ENCODE measurements at regions not wholly inside any gene's neighbourhood (a gene's known extent, or its start where the extent isn't known, plus 50 kb on each side); places are given as distances from the start of the nearest gene placed in this dataset.

GRCh38 chr17:73933164-73933766 lies 270.2 kb upstream of the RPL38 start:
- TF ChIP-seq, protein P1, sequence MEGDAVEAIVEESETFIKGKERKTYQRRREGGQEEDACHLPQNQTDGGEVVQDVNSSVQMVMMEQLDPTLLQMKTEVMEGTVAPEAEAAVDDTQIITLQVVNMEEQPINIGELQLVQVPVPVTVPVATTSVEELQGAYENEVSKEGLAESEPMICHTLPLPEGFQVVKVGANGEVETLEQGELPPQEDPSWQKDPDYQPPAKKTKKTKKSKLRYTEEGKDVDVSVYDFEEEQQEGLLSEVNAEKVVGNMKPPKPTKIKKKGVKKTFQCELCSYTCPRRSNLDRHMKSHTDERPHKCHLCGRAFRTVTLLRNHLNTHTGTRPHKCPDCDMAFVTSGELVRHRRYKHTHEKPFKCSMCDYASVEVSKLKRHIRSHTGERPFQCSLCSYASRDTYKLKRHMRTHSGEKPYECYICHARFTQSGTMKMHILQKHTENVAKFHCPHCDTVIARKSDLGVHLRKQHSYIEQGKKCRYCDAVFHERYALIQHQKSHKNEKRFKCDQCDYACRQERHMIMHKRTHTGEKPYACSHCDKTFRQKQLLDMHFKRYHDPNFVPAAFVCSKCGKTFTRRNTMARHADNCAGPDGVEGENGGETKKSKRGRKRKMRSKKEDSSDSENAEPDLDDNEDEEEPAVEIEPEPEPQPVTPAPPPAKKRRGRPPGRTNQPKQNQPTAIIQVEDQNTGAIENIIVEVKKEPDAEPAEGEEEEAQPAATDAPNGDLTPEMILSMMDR (IDR thresholded peaks at IDR 0.05), result no peak
- no peak for TF ChIP-seq POLR2A (IDR thresholded peaks at IDR 0.05)

All from body of pancreas (tissue), 4 donors.